GM10266 (cell line): ENCODE measurements at regions not wholly inside any gene's neighbourhood (a gene's known extent, or its start where the extent isn't known, plus 50 kb on each side); places are given as distances from the start of the nearest gene placed in this dataset.
"Not testable (repeated sequence)": the region's sequence is repeated elsewhere in the genome, so short reads cannot be mapped to it uniquely, and the experiment has no call there.

ENCODE experiments used
- DNase-seq: peaks from one replicate; pipeline ENCODE4 v3.0.0; 2012; ENCODE audit errors: extremely low spot score
- CTCF ChIP-seq: IDR thresholded peaks from 2 replicates; pipeline ENCODE4 v1.5.1; 2012; ENCODE audit warnings: mild to moderate bottlenecking, low read depth; ENCODE audit not compliant: control insufficient read depth, insufficient read depth; ENCODE audit errors: missing control alignments

DNA sequence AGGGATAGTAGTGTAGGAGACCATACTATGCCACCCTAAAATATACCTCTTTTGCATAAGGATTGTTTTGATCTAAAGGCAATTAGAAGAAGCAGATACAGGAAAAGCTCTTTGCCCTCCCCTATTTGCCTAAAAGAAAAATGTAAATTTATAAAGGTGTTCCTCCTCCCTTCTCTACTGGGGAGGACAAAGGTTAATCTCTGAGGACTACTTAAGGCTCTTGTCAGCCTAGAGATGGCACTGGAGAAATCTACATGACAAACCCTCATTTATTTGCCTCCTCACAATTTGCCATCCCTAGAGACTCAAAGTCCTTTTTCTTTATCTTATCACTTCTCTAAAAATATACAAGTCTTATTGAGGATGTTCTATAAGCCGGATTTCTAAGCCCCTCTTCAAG lies 1021.8 kb downstream of the STPG2 start:
- DNase-seq, result no peak
- no peak for TF ChIP-seq CTCF

DNA sequence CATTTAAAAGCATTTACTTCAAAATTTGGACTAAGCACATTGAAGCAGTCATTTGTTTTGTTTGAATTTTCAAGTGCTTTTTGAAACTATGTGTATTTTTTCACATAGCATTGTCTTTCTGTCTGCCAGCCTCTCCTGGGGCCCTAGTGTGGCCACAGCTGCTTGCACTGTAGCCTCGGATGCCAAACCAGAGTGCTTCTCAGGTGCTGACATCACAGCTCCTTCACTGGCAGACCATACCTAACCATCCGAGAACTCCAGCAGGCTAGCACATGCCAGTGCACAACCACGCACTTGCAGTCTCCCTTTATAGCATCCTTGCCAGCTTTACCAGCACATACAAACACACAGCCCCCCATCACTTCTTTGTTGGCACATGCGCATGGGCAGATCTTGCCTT lies 1019.7 kb downstream of the STPG2 start:
- TF ChIP-seq CTCF, result no peak
- no peak for DNase-seq

DNA sequence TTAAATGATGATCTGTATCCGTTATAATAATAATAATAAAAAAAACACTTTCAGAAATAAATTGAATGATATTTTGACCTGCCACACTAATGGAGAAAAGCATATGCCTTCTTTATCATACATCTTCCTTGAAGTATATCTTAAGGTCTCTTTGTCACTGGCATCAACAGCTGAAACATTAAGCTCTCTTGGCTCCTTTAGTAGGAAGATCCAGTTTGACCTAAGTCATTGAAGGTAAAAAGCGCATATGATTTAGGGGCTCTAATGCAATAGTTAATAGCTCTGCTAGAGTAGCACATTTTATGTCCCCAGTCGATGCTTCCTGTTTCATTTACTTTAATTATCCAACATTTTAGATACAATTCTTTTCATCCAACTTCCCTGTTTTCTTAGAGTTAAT lies 1010.8 kb downstream of the STPG2 start:
- TF ChIP-seq CTCF, result no peak
- DNase-seq, result no peak

- no peak for DNase-seq
- no peak for TF ChIP-seq CTCF
These were observed 1008.8 kb downstream of the STPG2 start for GRCh38 chr4:97134456-97134855.

GRCh38 chr4:97139791-97140190 lies 1003.5 kb downstream of the STPG2 start:
- no peak for DNase-seq
- TF ChIP-seq CTCF, result no peak

- no peak for DNase-seq
- TF ChIP-seq CTCF, result no peak
These were observed 1002.7 kb downstream of the STPG2 start for GRCh38 chr4:97140545-97140944.

DNA sequence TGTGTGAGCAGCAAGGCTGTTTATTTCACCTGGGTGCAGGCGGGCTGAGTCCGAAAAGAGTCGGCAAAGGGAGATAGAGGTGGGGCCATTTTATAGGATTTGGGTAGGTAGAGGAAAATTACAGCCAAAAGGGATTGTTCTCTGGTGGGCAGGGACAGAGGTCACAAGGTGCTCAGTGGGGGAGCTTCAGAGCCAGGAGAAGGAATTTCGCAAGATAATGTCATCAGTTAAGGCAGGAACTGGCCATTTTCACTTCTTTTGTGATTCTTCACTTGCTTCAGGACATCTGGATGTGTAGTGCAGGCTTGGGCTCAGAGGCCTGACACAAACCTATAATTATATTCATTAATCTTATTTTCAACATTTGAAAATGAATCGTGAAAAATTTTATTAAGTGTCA lies 1001.9 kb downstream of the STPG2 start:
- DNase-seq, result not testable (repeated sequence)

- no peak for DNase-seq
- no peak for TF ChIP-seq CTCF
These were observed 1000.9 kb downstream of the STPG2 start for GRCh38 chr4:97142410-97142809.
